HepG2 (cell line): ENCODE measurements at regions not wholly inside any gene's neighbourhood (a gene's known extent, or its start where the extent isn't known, plus 50 kb on each side); places are given as distances from the start of the nearest gene placed in this dataset.

ENCODE experiments used
- ATAC-seq: fragments of 200-7000 bp; cut with Tn5 transposase; 3 replicates; pipeline ENCODE4 v1.9.1; 2020; ENCODE audit warnings: mild to moderate bottlenecking, moderate library complexity
- BruUV-seq: library from RNA; stranded (reverse); fragments of 400-500 nt; replicated peaks from 2 replicates; lab custom pipeline; 2021; lab: Mats Ljungman, UMichigan
- CTCF ChIA-PET: fragments of 300-600 bp; formaldehyde crosslinking; extraction: SDS; loops from one replicate; lab custom pipeline; 2021; ENCODE audit warnings: low total read pairs, inconsistent platforms, low intra/inter-chr PET ratio; lab: Yijun Ruan, JAX
- POLR2A ChIA-PET: fragments of 350-600 bp; sonication (Branson Sonifier 250); formaldehyde crosslinking; loops from one replicate; lab custom pipeline; 2020; ENCODE audit warnings: antibody characterized with exemption, inconsistent platforms; lab: Yijun Ruan, JAX
- DNase-seq: peaks from one replicate; pipeline ENCODE4 v3.0.0-alpha.2; 2015; ENCODE audit warnings: low spot score
- FAIRE-seq: peaks from 3 replicates; lab custom pipeline; 2011; peaks lifted over from hg19 to GRCh38; lab: Jason Lieb, UNC
- H2AFZ ChIP-seq: one replicate; pipeline ENCODE4 v1.6.1; 2011; ENCODE audit warnings: low read length, inconsistent platforms
- H3K27ac ChIP-seq: fragments of 300-600 bp; 3 replicates; pipeline ENCODE4 v1.8.0; 2011; ENCODE audit warnings: mixed run types, mild to moderate bottlenecking, mixed read lengths, low read length, inconsistent platforms; ENCODE audit not compliant: insufficient read depth; ENCODE audit errors: extremely low read length
- H3K27me3 ChIP-seq, 2 experiments: fragments of 200-600 bp in 1 of 2; 2 replicates in 1 of 2; 3 replicates in 1 of 2; pipeline versions ENCODE4 v1.6.0 to v1.8.0; 2011; ENCODE audit warnings: low read length in 2 of 2, mild to moderate bottlenecking in 2 of 2, moderate library complexity in 2 of 2, inconsistent platforms in 1 of 2; ENCODE audit not compliant: insufficient read depth in 2 of 2, control insufficient read depth in 1 of 2
- H3K36me3 ChIP-seq, 2 experiments: fragments of 200-600 bp in 1 of 2; replicated peaks in 1 of 2; 2 replicates in 1 of 2; 3 replicates in 1 of 2; pipeline versions ENCODE4 v1.5.1 to v1.8.0; 2011; ENCODE audit warnings: low read length in 2 of 2, inconsistent platforms in 1 of 2; ENCODE audit not compliant: insufficient read depth in 2 of 2, control insufficient read depth in 1 of 2
- H3K4me1 ChIP-seq: 2 replicates; pipeline ENCODE4 v1.5.1; 2012; ENCODE audit warnings: low read length, inconsistent platforms; ENCODE audit not compliant: insufficient read depth
- H3K4me2 ChIP-seq: 2 replicates; pipeline ENCODE4 v1.6.0; 2011; ENCODE audit warnings: low read depth, low read length, inconsistent platforms
- H3K4me3 ChIP-seq, 3 experiments: fragments of 200-600 bp in 1 of 3; sonication (generic), shearing (Covaris generic) in 1 of 3; replicated peaks in 1 of 3; 2 replicates each; pipeline ENCODE4 v1.5.1; 2011 to 2016; ENCODE audit warnings: low read length in 3 of 3, inconsistent platforms in 2 of 3, low read depth in 2 of 3, mild to moderate bottlenecking in 2 of 3, control low read depth in 1 of 3, mixed read lengths in 1 of 3; ENCODE audit not compliant: insufficient read depth in 1 of 3
- H3K79me2 ChIP-seq: one replicate; pipeline ENCODE4 v1.6.1; 2011; ENCODE audit warnings: low read length, inconsistent platforms; ENCODE audit not compliant: insufficient read depth
- H3K9ac ChIP-seq: 2 replicates; pipeline ENCODE4 v1.6.0; 2011; ENCODE audit warnings: mild to moderate bottlenecking, low read depth, low read length, inconsistent platforms; ENCODE audit not compliant: insufficient read depth
- H3K9me3 ChIP-seq: 2 replicates; pipeline ENCODE4 v1.5.1; 2012; ENCODE audit warnings: mild to moderate bottlenecking, low read length
- H4K20me1 ChIP-seq: 2 replicates; pipeline ENCODE4 v1.6.0; 2011; ENCODE audit warnings: inconsistent platforms, mild to moderate bottlenecking, low read length, moderate library complexity; ENCODE audit not compliant: insufficient read depth
- CSRNP1 ChIP-seq: sonication (generic); formaldehyde crosslinking; IDR thresholded peaks from 2 replicates; pipeline ENCODE4 v1.8.1; 2023; ENCODE audit warnings: mild to moderate bottlenecking, missing genetic modification reagents
- KDM6A ChIP-seq: IDR thresholded peaks from 2 replicates; pipeline ENCODE4 v1.6.1; 2016; ENCODE audit warnings: low read depth
- PRDM4 ChIP-seq: sonication (generic); formaldehyde crosslinking; IDR thresholded peaks from 2 replicates; pipeline ENCODE4 v1.9.0; 2021; ENCODE audit warnings: missing genetic modification reagents, borderline replicate concordance
- ZBTB37 ChIP-seq: sonication (generic); formaldehyde crosslinking; IDR thresholded peaks from 2 replicates; pipeline ENCODE4 v1.4.0; 2020; ENCODE audit warnings: mild to moderate bottlenecking, missing genetic modification reagents
- ZBTB7B ChIP-seq: sonication (generic); formaldehyde crosslinking; IDR thresholded peaks from 2 replicates; pipeline ENCODE4 v1.4.0; 2020; ENCODE audit warnings: missing genetic modification reagents
- ZNF253 ChIP-seq: sonication (generic); formaldehyde crosslinking; IDR thresholded peaks from 2 replicates; pipeline ENCODE4 v1.8.0; 2022; ENCODE audit warnings: mild to moderate bottlenecking, missing genetic modification reagents, borderline replicate concordance
- ZNF343 ChIP-seq: sonication (generic); formaldehyde crosslinking; IDR thresholded peaks from 2 replicates; pipeline ENCODE4 v1.4.0; 2020; ENCODE audit warnings: mild to moderate bottlenecking, missing genetic modification reagents
- ZNF577 ChIP-seq: sonication (generic); formaldehyde crosslinking; IDR thresholded peaks from 2 replicates; pipeline ENCODE4 v1.4.0; 2020; ENCODE audit warnings: mild to moderate bottlenecking, low read depth, missing genetic modification reagents, borderline replicate concordance
- ZNF597 ChIP-seq: sonication (generic); formaldehyde crosslinking; IDR thresholded peaks from 2 replicates; pipeline ENCODE4 v1.5.0; 2020; ENCODE audit warnings: missing genetic modification reagents
- ZNF713 ChIP-seq: sonication (generic); formaldehyde crosslinking; IDR thresholded peaks from 2 replicates; pipeline ENCODE4 v1.4.0; 2020; ENCODE audit warnings: mild to moderate bottlenecking, missing genetic modification reagents
- WGBS: methylation state at CpG from one replicate; pipeline ENCODE4 v1.1.6; 2017; ENCODE audit warnings: low lambda C conversion rate; 5-methylcytosine and 5-hydroxymethylcytosine counted together
- in situ Hi-C: cut with HindIII; loops from 2 replicates; pipeline ENCODE4 v1.10.0; 2017; ENCODE audit warnings: low pct_unique_long_range_greater_than_20kb; ENCODE audit not compliant: extremely low pct_ligation_motif_present
- intact Hi-C: fragments of 100-400 bp; cut with micrococcal nuclease; formaldehyde crosslinking; loops from one replicate; pipeline ENCODE4 v1.10.0; 2022; ENCODE audit not compliant: unreplicated experiment

- Histone ChIP-seq H3K79me2 (no peaks in the 10 kb centered on the region), H3K4me2 (no peak overlapping the region), H3K36me3 (no peaks in the 10 kb centered on the region), H2AFZ (no peak overlapping the region), H3K27me3 (no peaks in the 10 kb centered on the region), H3K4me3 (no peak overlapping the region), H3K4me1 (no peaks in the 10 kb centered on the region), H3K9me3 (no peaks in the 10 kb centered on the region), H3K9ac (no peak overlapping the region), H3K27ac (no peak overlapping the region), H4K20me1 (no peaks in the 10 kb centered on the region)
- POLR2A ChIA-PET: no interaction called here
- ATAC-seq (no peak), FAIRE-seq (no peak), DNase-seq (no peak)
- in situ Hi-C loops (loop anchor here (25.0 kb wide), 1 partner anchor 112 kb away; no protein-coding TSS in a partner anchor), intact Hi-C loops (no loop called here)
- 0% methylated on average over 2 of the region's 2 CpGs for whole genome bisulfite sequencing
- CTCF ChIA-PET: no interaction called here
- BruUV-seq: no TSS peak
- TF ChIP-seq ZBTB37 (CRISPR knock-in tag) (no peak), ZNF577 (CRISPR knock-in tag) (no peak), ZNF343 (CRISPR knock-in tag) (no peak), PRDM4 (no peak), ZNF597 (CRISPR knock-in tag) (no peak), CSRNP1 (CRISPR knock-in tag) (no peak), ZNF713 (CRISPR knock-in tag) (no peak), KDM6A (CRISPR knock-in tag) (no peak), ZBTB7B (CRISPR knock-in tag) (no peak), ZNF253 (CRISPR knock-in tag) (no peak)
Observed at GRCh38 chr18:5024741-5025140, 172.3 kb downstream of the AKAIN1 start.
